Immature natural killer cell (primary cell): ENCODE measurements at regions not wholly inside any gene's neighbourhood (a gene's known extent, or its start where the extent isn't known, plus 50 kb on each side); places are given as distances from the start of the nearest gene placed in this dataset.

Experiments used
- DNase-seq, 3 donors: peaks; one replicate each; pipeline ENCODE4 v3.0.0; 2022; ENCODE audit warnings: mixed read lengths in 1 of 3
- H3K27ac Mint-ChIP-seq, 6 donors: one replicate each; pipeline ENCODE4 v1.8.0; 2020; ENCODE audit warnings: mixed read lengths in 6 of 6, mild to moderate bottlenecking in 5 of 6, inconsistent platforms in 4 of 6, moderate library complexity in 3 of 6
- H3K27me3 Mint-ChIP-seq, 3 donors: one replicate each; pipeline ENCODE4 v1.8.0; 2020 to 2021; ENCODE audit warnings: low read depth in 3 of 3, mild to moderate bottlenecking in 3 of 3, mixed read lengths in 3 of 3, moderate library complexity in 3 of 3, inconsistent platforms in 1 of 3
- H3K36me3 Mint-ChIP-seq, 3 donors: one replicate each; pipeline ENCODE4 v1.8.0; 2020; ENCODE audit warnings: mixed read lengths in 3 of 3, inconsistent platforms in 2 of 3, mild to moderate bottlenecking in 2 of 3
- H3K4me1 Mint-ChIP-seq, 2 donors: one replicate each; pipeline ENCODE4 v1.8.0; 2020; ENCODE audit warnings: inconsistent platforms in 2 of 2, mild to moderate bottlenecking in 2 of 2, mixed read lengths in 2 of 2, moderate library complexity in 1 of 2
- H3K4me3 Mint-ChIP-seq, 5 donors: one replicate each; pipeline ENCODE4 v1.8.0; 2020; ENCODE audit warnings: mild to moderate bottlenecking in 5 of 5, mixed read lengths in 5 of 5, inconsistent platforms in 3 of 5, moderate library complexity in 3 of 5
- H3K9me3 Mint-ChIP-seq, 6 donors: one replicate each; pipeline ENCODE4 v1.8.0; 2020; ENCODE audit warnings: mild to moderate bottlenecking in 6 of 6, mixed read lengths in 6 of 6, inconsistent platforms in 4 of 6, moderate library complexity in 3 of 6

DNA sequence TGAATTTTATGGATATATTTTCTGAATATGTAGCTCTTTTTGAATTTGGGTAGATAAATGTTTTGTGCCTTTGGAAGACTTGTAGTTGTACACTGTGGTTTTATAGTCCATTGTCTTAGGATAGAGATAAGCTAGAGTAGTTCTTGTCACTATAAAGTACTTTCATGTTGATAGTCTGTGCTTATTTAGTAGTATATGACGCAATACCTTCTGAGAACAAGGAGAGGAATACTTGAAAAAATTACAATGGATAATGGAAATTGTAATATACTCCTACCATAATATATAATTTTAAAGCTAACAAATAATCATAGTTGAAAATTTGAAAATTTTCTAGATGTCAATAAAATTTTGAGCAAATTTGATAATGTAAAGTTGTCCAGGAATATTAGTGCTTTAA lies 664.0 kb downstream of the TLE4 start:
- Mint-ChIP-seq H3K27ac (no peak overlapping the region), H3K4me3 (no peak overlapping the region), H3K36me3 (no peaks in the 10 kb centered on the region), H3K9me3 (peaks cover 11 to 25% (median 13%) of the 10 kb centered on the region in 6 donors), H3K27me3 (peaks cover 0 to 1% (median 0%) of the 10 kb centered on the region in 3 donors), H3K4me1 (no peaks in the 10 kb centered on the region)
- no peak for DNase-seq

DNA sequence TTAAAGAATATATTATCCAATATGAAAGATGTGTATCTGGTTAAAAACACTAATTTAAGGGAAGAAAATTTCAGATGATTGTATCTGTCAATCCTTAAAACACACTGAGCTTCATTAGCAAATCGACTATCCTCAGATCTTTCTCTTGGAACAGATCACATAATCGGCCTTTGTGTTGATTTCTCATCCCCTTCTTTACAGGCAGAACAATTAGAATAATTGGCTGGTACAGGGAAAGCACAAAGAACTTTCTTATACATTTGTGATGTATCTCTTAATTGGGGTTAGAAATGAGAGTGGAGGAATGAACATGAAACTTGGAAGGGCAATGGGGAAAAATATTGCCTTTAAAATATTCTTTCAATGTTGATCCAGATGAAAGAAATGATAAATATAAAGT lies 662.1 kb downstream of the TLE4 start:
- Mint-ChIP-seq H3K4me1 (no peaks in the 10 kb centered on the region), H3K27ac (no peak overlapping the region), H3K9me3 (peaks cover 11 to 37% (median 17%) of the 10 kb centered on the region in 6 donors), H3K36me3 (no peaks in the 10 kb centered on the region), H3K27me3 (peaks cover 0 to 4% (median 1%) of the 10 kb centered on the region in 3 donors), H3K4me3 (no peak overlapping the region)
- DNase-seq: no peak

DNA sequence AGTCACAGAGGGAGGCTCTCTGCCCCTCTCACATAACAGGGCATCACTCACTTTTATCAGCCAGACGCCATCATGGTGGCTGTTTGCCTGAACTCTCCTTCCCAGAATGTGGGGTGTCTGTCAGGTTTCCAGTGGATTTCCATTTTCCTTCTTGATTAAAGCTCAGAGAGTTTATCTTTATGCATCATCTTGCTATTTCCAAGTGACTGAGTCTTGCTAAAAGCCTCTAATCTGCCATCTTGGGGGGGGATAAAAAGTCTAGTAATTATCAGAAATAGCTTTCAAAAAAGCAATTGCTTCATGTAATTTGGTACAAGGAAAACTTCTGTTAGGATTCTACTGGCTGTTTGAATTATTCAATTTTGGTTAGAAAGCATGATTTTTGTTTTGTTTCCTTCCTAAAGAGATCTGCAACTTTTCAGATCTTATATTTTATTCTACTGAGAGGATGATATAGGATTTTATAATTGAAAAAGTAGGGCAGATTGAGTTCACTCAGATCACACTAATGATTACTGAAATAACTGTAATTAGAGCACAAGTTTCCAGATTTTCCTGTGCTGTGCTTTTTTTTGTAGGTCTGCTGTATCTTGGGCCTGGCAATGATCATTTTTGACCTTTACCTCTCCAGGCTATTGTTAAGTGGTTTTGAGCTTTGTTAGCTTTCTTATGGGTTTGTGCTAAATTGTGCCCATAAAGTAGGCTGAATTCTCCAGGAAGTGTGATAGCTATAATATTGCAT lies 661.5 kb downstream of the TLE4 start:
- no peak for DNase-seq
- Mint-ChIP-seq H3K4me1 (no peaks in the 10 kb centered on the region), H3K9me3 (peaks cover 11 to 42% (median 17%) of the 10 kb centered on the region in 6 donors), H3K27ac (no peak overlapping the region), H3K27me3 (peaks cover 0 to 4% (median 1%) of the 10 kb centered on the region in 3 donors), H3K4me3 (no peak overlapping the region), H3K36me3 (no peaks in the 10 kb centered on the region)

DNA sequence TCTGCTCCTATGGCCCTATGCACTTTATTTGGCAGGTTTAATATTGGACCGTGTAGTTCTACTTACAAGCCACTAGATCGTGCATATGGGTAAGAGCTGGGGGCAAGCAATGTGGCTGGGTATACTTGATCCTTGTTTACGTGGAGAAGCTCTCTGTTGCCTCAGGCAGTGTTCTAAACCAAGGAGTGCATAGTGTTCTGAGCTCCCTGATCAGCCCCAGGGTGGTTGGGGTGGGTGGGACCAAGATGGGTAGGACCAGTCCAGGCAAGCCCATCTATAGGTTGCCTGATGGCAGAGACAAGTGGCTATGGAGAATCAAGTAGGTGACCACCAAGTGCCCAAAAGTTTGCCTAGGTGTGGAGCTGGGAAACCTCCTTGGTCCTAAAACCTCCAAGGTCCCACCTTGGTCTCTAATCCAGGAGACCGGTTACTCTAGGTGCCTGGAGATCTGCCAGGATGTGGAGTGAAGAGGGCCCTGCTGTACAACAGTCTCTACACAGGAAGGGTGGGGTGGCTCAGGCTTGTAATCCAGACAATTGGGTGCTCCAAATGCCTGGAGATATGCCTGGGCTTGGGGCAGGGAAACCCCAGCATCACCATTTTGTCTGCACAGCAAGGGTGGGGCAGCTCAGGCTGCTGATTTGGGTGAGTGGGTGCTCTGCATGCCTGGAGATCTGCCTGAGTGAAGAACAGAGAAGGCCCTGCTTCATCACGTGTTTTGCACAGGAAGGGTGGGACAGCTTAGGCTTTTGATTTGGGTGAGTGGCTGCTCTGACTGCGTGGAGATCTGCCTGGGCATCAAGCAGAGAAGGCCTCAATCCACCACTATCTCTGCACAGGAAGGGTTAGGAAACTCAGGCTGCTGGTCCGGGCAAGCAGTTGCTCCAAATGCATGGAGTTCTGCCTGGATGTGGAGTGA lies 659.8 kb downstream of the TLE4 start:
- DNase-seq: no peak
- no peaks in the 10 kb centered on the region for H3K36me3 Mint-ChIP-seq
- peaks cover 0 to 4% (median 3%) of the 10 kb centered on the region in 3 donors for H3K27me3 Mint-ChIP-seq
- no peaks in the 10 kb centered on the region for H3K4me1 Mint-ChIP-seq
- H3K9me3 Mint-ChIP-seq: peaks cover 12 to 39% (median 18%) of the 10 kb centered on the region in 6 donors
- H3K4me3 Mint-ChIP-seq: no peak overlapping the region
- no peak overlapping the region for H3K27ac Mint-ChIP-seq

DNA sequence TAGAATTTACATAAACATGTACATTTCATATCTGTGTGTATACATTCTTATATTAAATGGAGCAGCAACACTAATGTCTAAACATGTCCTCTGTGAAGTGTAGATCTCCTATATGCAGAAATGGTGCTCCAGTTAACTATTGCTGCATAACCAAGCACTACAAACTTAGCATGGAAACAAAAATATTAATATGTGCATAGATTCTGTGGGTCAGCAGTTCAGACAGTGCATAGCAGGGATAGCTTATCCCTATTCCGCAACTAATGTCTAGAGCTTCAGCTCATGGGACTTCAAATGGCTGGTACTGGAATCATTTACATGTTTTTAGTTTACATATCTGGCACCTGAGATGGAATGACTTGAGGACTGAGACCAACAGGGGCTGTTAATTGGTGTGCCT lies 652.1 kb downstream of the TLE4 start:
- no peaks in the 10 kb centered on the region for H3K36me3 Mint-ChIP-seq
- peaks cover 0 to 4% (median 2%) of the 10 kb centered on the region in 3 donors for H3K27me3 Mint-ChIP-seq
- H3K4me1 Mint-ChIP-seq: no peaks in the 10 kb centered on the region
- no peak overlapping the region for H3K27ac Mint-ChIP-seq
- H3K9me3 Mint-ChIP-seq: peaks cover 0 to 10% (median 3%) of the 10 kb centered on the region in 6 donors
- DNase-seq: no peak
- H3K4me3 Mint-ChIP-seq: no peak overlapping the region

DNA sequence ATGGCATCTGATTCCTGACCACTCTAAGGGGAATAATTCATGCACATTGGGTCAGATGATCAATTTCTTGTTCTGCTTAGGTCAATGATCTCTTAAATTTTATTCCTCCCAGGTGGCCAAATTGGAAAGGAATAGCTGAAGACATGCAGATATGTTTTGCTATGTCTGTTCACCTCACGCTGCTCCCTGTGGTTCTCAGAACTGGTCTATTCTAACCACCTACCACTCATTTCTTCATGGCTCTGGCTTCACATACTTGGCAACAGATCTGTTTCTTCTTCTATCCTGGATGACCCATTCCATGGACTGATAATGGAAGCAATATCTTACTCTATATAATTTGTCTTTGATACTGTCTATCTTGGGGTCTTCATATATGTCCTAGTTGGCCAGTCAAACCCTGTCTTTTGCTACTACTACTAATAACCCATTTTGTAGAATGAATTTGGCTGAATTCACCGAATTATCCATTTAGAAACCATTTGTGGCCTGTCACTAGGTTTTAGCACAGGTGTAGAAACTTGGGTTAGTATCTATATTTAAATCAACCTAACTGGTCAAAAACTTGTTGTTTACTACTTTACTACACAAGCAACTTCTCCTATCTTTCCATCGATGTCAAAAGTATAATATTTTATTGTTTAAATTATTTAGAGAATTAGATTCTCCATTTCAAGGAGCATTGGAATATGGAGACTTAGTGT lies 650.9 kb downstream of the TLE4 start:
- Mint-ChIP-seq H3K4me1 (no peaks in the 10 kb centered on the region), H3K4me3 (no peak overlapping the region), H3K27me3 (peaks cover 0 to 4% (median 2%) of the 10 kb centered on the region in 3 donors), H3K36me3 (no peaks in the 10 kb centered on the region), H3K9me3 (peaks cover 0 to 5% (median 2%) of the 10 kb centered on the region in 6 donors), H3K27ac (no peak overlapping the region)
- no peak for DNase-seq

DNA sequence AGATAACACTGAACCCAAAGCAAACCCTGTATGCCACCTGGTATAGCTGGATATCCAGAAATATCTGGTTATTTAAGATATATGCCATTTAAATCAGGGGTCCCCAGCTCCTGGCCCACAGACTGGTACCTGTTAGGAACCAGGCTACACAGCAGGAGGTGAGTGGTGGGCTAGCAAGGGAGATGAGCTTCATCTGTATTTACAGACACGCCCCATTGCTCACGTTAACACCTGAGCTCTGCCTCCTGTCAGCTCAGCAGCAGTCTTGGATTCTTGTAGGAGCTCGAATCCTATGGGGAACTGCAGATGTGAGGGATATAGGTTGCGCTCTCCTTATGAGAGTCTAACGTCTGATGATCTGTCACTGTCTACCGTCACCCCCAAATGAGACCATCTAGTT lies 646.6 kb downstream of the TLE4 start:
- no peaks in the 10 kb centered on the region for H3K36me3 Mint-ChIP-seq
- no peak overlapping the region for H3K27ac Mint-ChIP-seq
- no peaks in the 10 kb centered on the region for H3K4me1 Mint-ChIP-seq
- no peak overlapping the region for H3K4me3 Mint-ChIP-seq
- peaks cover 0 to 2% (median 0%) of the 10 kb centered on the region in 3 donors for H3K27me3 Mint-ChIP-seq
- peaks cover 0 to 5% (median 2%) of the 10 kb centered on the region in 6 donors for H3K9me3 Mint-ChIP-seq
- no peak for DNase-seq

DNA sequence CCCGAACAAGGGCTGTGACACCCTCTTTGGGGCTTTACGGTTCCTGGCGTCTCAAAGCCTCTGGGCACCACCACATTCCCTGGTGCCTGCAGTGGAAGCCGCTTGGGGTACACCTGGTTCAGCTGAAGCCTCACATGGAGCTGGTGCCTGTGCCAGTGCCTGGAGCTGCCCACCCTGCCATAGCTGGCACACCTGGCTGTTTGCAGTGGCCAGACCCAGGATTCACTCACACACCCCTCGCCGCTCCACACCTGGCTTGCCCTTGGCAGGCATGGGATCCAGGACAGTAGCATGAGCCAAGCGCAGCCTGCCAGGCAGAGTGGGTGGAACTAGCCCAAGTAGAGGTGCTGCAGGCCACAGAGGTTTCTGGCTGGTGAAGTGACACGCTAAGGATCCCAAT lies 641.8 kb downstream of the TLE4 start:
- no peak overlapping the region for H3K27ac Mint-ChIP-seq
- H3K27me3 Mint-ChIP-seq: peaks cover 0 to 2% (median 0%) of the 10 kb centered on the region in 3 donors
- H3K36me3 Mint-ChIP-seq: no peaks in the 10 kb centered on the region
- peaks cover 4 to 21% (median 8%) of the 10 kb centered on the region in 6 donors for H3K9me3 Mint-ChIP-seq
- no peak for DNase-seq
- H3K4me1 Mint-ChIP-seq: no peaks in the 10 kb centered on the region
- no peak overlapping the region for H3K4me3 Mint-ChIP-seq

DNA sequence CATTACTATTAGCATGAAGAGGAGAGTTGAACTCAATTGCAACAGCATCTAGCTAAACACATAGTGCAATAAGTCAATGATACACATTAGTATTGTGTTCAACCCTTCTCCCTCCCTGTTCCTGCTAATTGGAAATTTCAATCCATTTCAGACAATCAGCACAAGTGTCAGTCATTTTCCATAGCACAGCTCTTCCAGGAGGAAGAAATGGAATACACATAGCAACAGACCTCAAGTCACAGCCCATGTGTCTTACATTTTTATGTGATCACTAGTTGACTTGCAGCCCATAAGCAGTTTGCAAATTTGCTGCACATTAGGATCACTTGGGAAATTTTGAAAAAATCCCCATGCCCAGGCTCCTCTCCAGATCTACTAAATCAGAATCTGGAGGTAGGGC lies 636.9 kb downstream of the TLE4 start:
- DNase-seq: no peak
- H3K36me3 Mint-ChIP-seq: no peaks in the 10 kb centered on the region
- H3K4me3 Mint-ChIP-seq: no peak overlapping the region
- no peak overlapping the region for H3K27ac Mint-ChIP-seq
- H3K4me1 Mint-ChIP-seq: no peaks in the 10 kb centered on the region
- peaks cover 0 to 2% (median 0%) of the 10 kb centered on the region in 3 donors for H3K27me3 Mint-ChIP-seq
- peaks cover 7 to 21% (median 11%) of the 10 kb centered on the region in 6 donors for H3K9me3 Mint-ChIP-seq

DNA sequence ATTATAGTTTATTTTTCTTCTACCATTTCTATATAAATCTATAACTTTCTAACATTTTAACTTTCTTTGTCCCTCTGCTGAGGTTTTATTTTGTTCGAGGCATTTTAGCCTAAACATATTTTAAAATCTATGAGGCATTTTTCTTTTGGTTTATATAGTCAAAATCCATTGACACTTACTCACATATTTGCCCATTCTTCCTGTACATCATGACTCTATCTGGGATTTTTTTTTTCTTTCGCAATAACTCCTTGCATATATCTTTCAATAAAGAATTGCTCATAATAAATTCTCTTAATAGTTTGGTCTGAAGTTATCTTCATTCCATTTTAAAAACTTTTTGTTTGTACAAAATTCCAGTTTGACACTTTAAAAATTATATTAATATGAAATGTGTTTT lies 632.3 kb downstream of the TLE4 start:
- no peaks in the 10 kb centered on the region for H3K27me3 Mint-ChIP-seq
- no peak for DNase-seq
- peaks cover 0 to 7% (median 3%) of the 10 kb centered on the region in 6 donors for H3K9me3 Mint-ChIP-seq
- no peaks in the 10 kb centered on the region for H3K4me1 Mint-ChIP-seq
- no peak overlapping the region for H3K27ac Mint-ChIP-seq
- no peak overlapping the region for H3K4me3 Mint-ChIP-seq
- H3K36me3 Mint-ChIP-seq: no peaks in the 10 kb centered on the region

DNA sequence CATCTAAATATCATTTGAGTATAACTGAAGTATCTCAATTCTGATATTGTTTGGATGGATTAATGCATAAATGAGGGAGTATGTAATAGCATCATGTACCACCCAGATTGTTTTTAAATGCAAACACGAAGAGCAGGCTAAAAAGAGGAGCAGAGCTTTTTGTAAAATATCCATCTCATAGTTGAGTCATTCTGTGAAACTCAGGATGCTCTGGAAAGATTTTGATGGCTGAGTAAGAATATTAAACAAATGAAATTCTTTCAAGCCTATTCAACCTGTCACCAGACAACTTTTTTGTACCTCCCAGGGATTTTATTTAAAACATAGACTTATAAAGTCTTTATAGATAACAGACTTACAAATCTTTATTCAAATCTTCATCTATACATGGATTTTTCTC lies 625.9 kb downstream of the TLE4 start:
- Mint-ChIP-seq H3K27me3 (peaks cover 0 to 3% (median 2%) of the 10 kb centered on the region in 3 donors), H3K36me3 (no peaks in the 10 kb centered on the region), H3K27ac (no peak overlapping the region), H3K4me1 (no peaks in the 10 kb centered on the region), H3K4me3 (no peak overlapping the region), H3K9me3 (peaks cover 0 to 4% (median 0%) of the 10 kb centered on the region in 6 donors)
- no peak for DNase-seq

DNA sequence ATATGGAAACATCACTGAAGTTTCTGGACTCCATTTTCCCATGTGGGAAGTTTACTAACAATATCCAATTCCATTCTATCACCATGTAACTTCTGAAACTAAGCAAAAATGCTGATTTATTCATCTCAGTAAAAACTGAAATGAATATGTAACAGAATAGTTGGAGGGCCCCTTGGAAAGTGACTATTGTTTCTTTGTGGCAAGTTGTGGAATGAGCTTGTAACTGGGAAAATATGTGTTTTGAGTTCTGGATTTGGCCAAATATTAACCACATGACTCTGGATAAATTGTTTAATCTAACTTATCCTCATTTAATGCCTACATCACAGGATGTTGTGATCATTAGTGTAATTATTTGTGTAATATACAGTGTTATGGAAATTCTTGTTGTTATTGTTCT lies 619.3 kb downstream of the TLE4 start:
- Mint-ChIP-seq H3K4me1 (no peaks in the 10 kb centered on the region), H3K27ac (no peak overlapping the region), H3K36me3 (no peaks in the 10 kb centered on the region), H3K9me3 (peaks cover 0 to 2% (median 0%) of the 10 kb centered on the region in 6 donors), H3K4me3 (no peak overlapping the region), H3K27me3 (no peaks in the 10 kb centered on the region)
- DNase-seq: no peak

DNA sequence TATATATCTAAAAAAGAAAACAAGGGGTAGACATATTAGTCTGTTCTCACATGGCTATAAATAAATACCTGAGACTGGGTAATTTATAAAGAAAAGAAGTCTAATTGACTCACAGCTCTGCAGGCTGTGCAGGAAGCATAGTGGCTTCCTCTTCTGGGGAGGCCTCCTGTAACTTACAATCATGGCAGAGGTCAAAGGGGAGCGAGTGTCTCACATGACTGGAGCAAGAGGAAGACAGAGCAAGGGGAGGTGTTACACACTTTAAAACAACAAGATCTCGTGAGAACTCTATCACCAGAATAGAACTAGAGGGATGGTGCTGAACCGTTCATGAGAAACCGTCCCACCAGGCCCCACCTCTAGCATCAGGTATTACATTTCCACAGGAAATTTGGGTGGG lies 616.8 kb downstream of the TLE4 start:
- H3K4me1 Mint-ChIP-seq: no peaks in the 10 kb centered on the region
- no peak for DNase-seq
- no peak overlapping the region for H3K4me3 Mint-ChIP-seq
- H3K27ac Mint-ChIP-seq: no peak overlapping the region
- no peaks in the 10 kb centered on the region for H3K36me3 Mint-ChIP-seq
- peaks cover 0 to 2% (median 0%) of the 10 kb centered on the region in 6 donors for H3K9me3 Mint-ChIP-seq
- H3K27me3 Mint-ChIP-seq: no peaks in the 10 kb centered on the region
